Rectal smooth muscle tissue (tissue), 1 donor: ENCODE measurements at regions not wholly inside any gene's neighbourhood (a gene's known extent, or its start where the extent isn't known, plus 50 kb on each side); places are given as distances from the start of the nearest gene placed in this dataset.
"Not testable (repeated sequence)": the region's sequence is repeated elsewhere in the genome, so short reads cannot be mapped to it uniquely, and the experiment has no call there.

ENCODE experiments used
- H3K27ac ChIP-seq: one replicate; pipeline ENCODE4 v1.7.0; 2013; ENCODE audit warnings: low read depth, low read length, inconsistent platforms
- H3K27me3 ChIP-seq: one replicate; pipeline ENCODE4 v1.7.0; 2013; ENCODE audit warnings: low read length; ENCODE audit not compliant: control insufficient read depth, insufficient read depth
- H3K36me3 ChIP-seq: one replicate; pipeline ENCODE4 v1.7.0; 2013; ENCODE audit warnings: low read length; ENCODE audit not compliant: control insufficient read depth, insufficient read depth
- H3K4me1 ChIP-seq: one replicate; pipeline ENCODE4 v1.7.0; 2013; ENCODE audit warnings: low read length; ENCODE audit not compliant: control insufficient read depth, insufficient read depth
- H3K4me3 ChIP-seq: one replicate; pipeline ENCODE4 v1.7.0; 2013; ENCODE audit warnings: low read length
- H3K9ac ChIP-seq: one replicate; pipeline ENCODE4 v1.7.0; 2013; ENCODE audit warnings: low read length

DNA sequence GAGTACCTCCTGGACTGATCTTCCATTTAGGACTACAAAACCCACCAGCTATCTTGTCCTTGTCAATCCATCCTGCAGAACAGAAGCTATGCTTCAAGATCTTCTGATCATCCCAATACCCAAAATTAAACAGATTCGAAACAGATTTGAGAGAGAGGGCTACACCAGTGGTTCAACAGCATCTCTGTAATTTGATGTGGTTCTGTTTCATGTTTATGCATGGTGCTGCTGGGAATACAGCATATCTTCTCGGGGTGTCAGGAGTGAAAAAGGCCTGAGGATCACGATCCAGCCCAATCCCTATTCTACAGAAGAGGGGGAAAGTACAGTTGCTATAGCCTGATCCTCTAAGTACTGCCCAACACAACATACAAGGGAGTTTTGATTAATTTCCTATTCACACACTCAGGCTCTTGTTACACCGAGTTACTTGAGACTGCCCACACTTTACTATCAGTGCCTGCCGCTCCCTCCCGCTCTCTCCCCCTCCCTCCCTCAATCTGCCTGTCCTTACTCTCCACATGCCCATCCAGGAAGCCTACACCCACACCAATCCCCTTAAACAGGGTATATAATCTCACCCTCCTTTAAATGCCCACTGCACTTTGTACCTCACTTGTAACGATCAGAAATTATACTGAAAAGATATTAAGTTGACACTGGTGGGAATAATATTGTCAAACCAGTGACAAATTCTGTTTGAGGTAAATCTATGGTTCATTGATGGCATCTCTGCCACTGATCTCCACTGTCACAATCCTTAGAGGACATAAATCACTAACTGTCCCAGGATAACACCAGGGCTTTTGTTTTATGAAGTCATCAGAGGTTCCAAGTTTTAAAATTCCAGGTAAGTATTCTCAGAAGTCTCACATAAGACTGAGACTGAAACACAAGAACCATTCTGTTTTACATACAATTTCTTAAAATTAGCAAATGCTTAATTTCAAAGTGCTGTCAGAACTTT lies 89.3 kb upstream of the PLEKHM1 start:
- Histone ChIP-seq H3K4me3 (no peak overlapping the region), H3K36me3 (no peaks in the 10 kb centered on the region), H3K9ac (no peak overlapping the region), H3K27me3 (no peaks in the 10 kb centered on the region), H3K4me1 (peaks cover 5% of the 10 kb centered on the region), H3K27ac (no peak overlapping the region)

DNA sequence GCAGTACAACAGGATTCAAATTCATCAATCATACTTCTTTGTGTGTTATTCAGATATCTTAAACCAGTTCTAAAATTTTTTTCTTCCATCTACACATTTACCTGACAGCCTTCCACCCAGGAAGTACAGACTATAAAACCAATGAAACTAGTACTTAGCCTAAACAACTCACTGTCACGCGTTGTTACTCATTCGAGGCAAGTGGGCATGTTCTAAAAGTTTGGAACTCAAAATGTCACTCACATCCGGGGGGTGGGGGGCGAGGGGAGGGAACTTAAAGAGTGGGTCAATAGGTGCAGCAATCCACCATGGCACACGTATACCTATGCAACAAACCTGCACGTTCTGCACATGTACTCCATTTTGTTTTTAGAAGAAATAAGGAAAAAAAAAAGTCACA lies 90.4 kb upstream of the PLEKHM1 start:
- Histone ChIP-seq H3K27ac (no peak overlapping the region), H3K27me3 (no peaks in the 10 kb centered on the region), H3K9ac (no peak overlapping the region), H3K36me3 (no peaks in the 10 kb centered on the region), H3K4me1 (peaks cover 5% of the 10 kb centered on the region), H3K4me3 (no peak overlapping the region)

DNA sequence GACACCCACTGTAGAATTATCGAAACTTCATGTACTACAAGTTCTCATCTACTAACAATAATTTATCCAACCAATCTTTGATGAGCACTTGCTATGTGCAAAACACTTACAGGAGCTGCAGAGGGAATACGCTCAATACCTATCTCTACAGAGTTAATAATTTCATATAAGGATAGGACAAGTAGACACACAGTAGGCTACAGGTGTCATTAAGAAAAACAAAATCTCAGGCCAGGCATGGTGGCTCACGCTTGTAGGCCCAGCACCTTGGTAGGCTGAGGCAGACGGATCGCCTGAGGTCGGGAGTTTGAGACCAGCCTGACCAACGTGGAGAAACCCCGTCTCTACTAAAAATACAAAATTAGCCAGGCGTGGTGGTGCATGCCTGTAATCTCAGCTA lies 91.3 kb upstream of the PLEKHM1 start:
- Histone ChIP-seq H3K4me1 (peaks cover 5% of the 10 kb centered on the region), H3K4me3 (no peak overlapping the region), H3K27me3 (no peaks in the 10 kb centered on the region), H3K9ac (no peak overlapping the region), H3K27ac (no peak overlapping the region), H3K36me3 (no peaks in the 10 kb centered on the region)

DNA sequence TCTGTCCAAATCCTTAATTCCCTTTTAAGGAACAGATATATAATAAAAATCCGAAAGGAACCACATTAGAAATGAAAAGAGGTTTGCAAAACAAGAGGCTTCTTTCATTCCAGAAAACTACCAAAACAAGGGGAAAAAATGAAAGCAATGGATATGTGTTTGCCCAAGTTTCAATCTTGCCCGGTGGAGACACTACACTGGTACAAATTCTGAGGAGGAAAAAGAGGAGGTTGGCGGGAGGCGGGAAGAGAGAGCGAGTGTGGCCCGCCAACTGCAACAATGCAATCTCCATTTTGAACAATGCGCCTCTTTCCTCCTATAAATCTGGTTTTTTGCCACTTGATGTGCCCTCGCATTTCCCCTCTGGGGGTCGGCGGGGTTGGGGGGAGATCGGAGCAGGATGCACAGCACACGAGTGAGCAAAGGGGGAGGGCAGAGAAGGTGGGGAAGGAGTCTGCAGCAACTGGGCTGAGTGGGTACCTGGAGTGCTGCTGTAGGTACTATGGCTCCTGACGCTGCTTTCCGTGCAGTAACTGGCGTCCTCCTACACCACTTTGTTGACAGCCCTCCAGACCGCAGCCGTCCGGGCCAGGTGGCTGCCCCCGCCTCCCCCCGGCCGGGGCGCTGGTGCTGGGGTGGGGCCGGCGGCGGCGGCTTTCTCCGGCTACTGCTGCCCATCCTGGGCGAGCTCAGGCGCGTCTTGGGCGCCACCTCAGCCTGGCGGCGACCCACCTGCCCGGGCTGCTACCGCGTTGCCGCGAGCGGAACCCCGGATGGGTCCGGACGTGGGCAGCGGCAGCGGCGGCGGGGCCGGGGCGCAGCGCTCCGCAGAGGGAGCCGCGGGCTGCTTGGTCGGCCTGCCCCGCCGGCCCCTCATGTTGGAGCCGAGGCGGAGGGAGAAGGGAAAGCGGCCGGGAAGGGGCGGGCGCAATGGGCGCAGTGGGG lies 93.8 kb upstream of the PLEKHM1 start:
- peak overlapping the region; percentile 89 for H3K9ac ChIP-seq
- peak overlapping the region; percentile 98 for H3K4me3 ChIP-seq
- no peaks in the 10 kb centered on the region for H3K27me3 ChIP-seq
- peaks cover 5% of the 10 kb centered on the region for H3K4me1 ChIP-seq
- H3K36me3 ChIP-seq: no peaks in the 10 kb centered on the region
- H3K27ac ChIP-seq: peak overlapping the region; percentile 93

DNA sequence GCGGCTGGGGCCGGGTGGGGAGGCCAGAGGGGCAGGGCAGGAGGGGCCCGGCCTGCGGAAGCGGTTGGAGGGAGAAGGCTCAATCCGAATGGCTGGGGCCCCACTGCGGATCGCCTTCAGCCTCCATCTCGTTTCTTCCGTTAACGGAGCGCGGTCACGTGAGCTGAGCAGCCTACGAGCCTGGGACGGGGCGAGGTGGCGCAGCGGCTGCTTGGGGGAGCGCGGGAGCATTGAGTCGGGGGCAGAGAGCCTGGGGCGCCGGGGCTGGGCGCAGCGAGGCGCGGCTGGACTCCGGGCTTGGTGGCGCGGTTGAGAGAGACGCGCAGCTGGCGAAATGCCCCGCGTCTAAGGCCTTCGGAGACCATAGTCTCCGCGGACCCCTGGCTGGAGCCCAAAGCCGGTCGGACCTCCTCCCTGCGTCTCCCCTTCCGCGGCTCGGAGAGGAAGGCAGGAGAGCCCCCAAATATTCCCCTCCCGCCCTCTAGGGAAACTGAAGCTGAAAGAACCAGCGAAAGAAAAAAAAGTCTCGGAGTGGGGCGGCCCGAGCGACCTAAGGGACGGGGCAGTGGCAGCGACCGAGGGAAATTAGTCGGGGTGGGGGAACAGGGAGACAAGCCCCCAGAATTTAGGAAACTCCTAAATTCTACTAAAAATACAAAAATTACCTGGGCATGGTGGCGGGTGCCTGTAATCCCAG lies 94.7 kb upstream of the PLEKHM1 start:
- H3K4me3 ChIP-seq: peak overlapping the region; percentile 98
- H3K27ac ChIP-seq: peak overlapping the region; percentile 93
- not testable (repeated sequence) for H3K36me3 ChIP-seq, H3K9ac ChIP-seq, H3K4me1 ChIP-seq, H3K27me3 ChIP-seq

DNA sequence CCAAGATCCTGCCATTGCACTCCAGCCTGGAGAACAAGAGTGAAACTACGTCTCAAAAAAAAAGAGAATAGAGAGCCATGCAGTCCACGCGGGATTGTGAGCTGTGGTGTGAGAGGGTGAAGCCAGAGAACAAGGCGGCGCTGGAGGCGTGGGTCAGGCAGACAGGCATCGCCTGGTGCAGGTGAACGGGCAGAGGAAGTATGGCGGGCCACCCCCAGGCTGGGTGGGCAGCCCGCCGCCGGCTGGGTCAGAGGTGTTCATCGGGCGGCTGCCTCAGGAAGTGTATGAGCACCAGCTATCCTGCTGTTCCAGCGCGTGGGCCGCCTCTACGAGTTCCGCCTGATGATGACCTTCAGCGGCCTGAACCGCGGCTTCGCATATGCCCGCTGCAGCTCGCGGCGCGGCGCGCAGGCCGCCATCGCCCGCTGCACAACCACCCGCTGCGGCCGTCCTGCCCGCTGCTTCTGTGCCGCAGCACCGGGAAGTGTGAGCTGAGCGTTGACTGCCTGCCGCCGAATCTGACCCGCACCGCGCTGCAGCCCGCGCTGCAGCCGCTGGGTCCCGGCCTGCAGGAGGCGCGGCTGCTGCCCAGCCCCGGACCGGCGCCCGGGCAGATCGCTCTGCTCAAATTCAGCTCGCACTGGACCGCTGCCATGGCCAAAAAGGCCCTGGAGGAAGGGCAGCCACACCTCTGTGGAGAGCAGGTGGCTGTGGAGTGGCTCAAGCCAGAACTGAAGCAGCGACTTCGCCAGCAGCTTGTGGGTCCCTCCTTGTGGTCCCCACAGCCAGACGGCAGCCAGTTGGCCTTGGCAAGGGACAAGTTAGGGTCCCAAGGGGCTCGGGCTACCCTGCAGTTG lies 95.5 kb upstream of the PLEKHM1 start:
- not testable (repeated sequence) for H3K9ac ChIP-seq, H3K4me1 ChIP-seq, H3K27ac ChIP-seq, H3K27me3 ChIP-seq, H3K36me3 ChIP-seq
- H3K4me3 ChIP-seq: peak overlapping the region; percentile 68

DNA sequence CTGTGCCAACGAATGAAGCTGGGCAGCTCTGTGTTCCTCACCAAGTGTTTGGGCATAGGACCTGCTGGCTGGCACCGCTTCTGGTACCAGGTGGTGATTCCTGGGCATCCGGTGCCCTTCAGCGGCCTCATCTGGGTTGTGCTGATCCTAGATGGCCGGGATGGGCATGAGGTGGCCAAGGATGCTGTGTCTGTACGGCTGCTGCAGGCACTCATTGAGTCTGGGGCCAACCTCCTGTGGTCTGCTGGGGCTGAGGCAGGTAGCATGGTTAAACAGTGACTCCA lies 96.1 kb upstream of the PLEKHM1 start:
- not testable (repeated sequence) for H3K36me3 ChIP-seq, H3K27ac ChIP-seq, H3K9ac ChIP-seq, H3K4me3 ChIP-seq, H3K4me1 ChIP-seq, H3K27me3 ChIP-seq

DNA sequence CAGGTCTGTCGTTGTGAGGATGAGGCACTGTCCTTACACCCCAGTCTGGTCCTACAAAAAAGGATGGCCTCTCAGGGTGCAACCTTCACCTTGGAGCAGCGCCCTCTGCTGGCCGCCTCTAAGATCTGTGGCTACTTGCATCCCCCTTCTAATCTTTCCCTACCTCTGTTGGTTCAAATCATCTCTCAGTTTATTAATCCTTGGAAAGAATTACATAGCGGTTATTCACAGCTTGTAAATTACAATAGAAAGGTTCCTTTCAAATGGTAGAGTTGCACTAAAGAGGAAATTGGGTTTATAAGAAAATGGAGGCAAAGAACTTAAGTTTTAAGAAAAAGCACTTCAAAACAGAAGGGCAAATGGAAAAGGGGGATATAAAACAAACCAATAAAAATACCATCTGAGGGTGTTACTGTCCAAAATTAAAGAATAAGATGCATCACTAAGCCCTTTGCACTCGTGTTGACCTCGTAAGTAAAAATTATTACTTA lies 102.0 kb upstream of the PLEKHM1 start:
- H3K4me3 ChIP-seq, H3K27ac ChIP-seq, H3K4me1 ChIP-seq, H3K27me3 ChIP-seq, H3K9ac ChIP-seq, H3K36me3 ChIP-seq: not testable (repeated sequence)

DNA sequence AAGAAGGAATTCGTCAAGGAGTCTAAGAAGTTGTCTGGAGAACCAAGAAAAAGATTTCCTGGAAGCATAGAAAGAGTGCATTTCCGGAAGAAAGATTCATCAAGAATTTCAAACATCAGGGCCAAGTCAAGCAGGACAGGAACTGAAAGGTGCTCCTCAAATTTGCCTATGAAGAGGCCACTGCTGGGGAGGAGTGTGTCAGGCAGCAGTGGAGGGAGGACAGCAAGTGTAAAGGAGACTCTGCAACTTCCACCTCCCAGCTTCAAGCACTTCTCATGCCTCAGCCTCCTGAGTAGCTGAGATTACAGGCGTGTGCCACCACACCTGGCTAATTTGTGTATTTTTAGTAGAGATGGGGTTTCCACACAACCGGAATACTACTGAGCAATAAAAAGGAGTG lies 105.8 kb upstream of the PLEKHM1 start:
- H3K36me3 ChIP-seq, H3K9ac ChIP-seq, H3K27ac ChIP-seq, H3K4me1 ChIP-seq, H3K4me3 ChIP-seq, H3K27me3 ChIP-seq: not testable (repeated sequence)

DNA sequence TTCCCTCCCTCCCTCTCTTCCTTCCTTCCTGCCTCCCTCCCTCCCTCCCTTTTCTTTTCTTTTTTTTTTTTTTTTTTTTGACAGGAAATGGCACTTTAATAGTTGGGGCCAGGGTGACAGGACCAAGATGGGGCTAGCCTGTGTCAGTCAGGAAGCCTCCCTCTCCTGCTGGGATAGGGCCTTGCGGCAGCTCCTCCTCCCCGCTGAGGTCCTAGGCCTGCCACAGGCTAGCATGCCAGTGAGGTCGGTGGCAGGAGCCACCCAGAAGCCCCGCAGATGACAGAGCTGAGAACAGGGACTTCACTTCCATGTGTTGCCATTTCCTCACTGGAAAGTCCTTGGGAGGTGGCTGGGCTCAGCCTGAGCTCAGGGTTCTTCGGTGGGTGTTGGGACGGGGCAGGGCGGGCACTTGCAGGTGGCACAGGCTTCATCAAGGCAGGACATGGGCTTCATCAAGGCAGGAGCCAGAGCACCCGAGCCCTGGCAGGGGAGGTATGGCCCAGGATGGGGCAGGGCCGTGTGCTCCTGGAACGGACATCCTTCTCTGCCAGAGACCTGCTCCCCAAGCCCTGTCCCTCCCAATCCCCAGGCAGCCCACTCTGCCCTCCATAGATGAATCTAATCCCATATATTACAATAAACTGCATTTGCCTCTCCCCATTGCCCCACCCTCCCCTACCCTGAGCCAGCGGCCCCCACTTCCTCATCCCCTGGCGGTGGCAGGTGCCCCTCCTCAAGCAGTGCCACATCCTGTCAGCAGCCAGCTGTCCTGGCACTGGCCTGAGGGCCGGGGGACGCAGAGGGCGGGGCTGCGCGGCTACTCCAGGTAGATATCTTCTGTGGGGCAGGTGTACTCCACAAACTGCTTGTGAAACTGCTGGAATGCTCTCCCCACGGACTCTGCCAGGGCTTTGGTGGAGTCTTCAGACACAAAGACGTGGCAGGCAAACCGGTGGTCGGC lies 109.8 kb upstream of the PLEKHM1 start:
- H3K27ac ChIP-seq, H3K4me1 ChIP-seq, H3K9ac ChIP-seq, H3K27me3 ChIP-seq, H3K36me3 ChIP-seq, H3K4me3 ChIP-seq: not testable (repeated sequence)

DNA sequence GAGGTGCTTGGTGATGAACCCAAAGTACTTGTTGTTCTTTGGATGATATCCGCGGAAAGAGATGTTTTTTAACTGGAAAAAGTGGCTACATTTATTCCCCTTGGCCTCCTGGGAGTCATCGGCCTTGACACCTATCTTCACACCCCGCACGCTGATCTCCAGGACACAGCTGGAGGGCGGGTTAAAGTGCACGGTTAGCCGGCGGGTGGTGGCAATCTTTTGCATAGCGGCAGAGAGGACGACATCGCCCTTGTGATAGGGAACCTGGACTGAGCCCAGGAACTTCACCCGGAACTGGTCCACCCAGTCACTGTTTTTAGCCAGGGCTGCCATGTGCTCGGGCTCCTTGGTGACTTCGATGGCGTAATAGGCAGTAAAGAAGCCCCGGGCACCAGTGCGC lies 110.5 kb upstream of the PLEKHM1 start:
- not testable (repeated sequence) for H3K27ac ChIP-seq, H3K27me3 ChIP-seq, H3K36me3 ChIP-seq

More for the DNA sequence above, 110.5 kb upstream of the PLEKHM1 start:
- not testable (repeated sequence) for H3K4me1 ChIP-seq, H3K9ac ChIP-seq, H3K4me3 ChIP-seq
